IMR-90 (cell line): ENCODE measurements at regions not wholly inside any gene's neighbourhood (a gene's known extent, or its start where the extent isn't known, plus 50 kb on each side); places are given as distances from the start of the nearest gene placed in this dataset.

Experiments used
- ATAC-seq: fragments of 200-7000 bp; cut with Tn5 transposase; 2 replicates; pipeline ENCODE4 v1.9.1; 2020; ENCODE audit warnings: low read depth, mild to moderate bottlenecking, moderate library complexity
- BruUV-seq: library from RNA; stranded (reverse); fragments of 400-500 nt; replicated peaks from 2 replicates; lab custom pipeline; 2021; lab: Mats Ljungman, UMichigan
- CTCF ChIA-PET: fragments of 300-600 bp; formaldehyde crosslinking; extraction: SDS; loops from one replicate; lab custom pipeline; 2021; ENCODE audit warnings: antibody characterized with exemption; lab: Yijun Ruan, JAX
- POLR2A ChIA-PET: fragments of 300-600 bp; sonication (Branson Sonifier 250); formaldehyde crosslinking; loops from one replicate; lab custom pipeline; 2022; ENCODE audit warnings: antibody characterized with exemption; ENCODE audit not compliant: unreplicated experiment; lab: Charles Lee
- DNase-seq: peaks from one replicate; pipeline ENCODE4 v3.0.0; 2013
- H2AFZ ChIP-seq: replicated peaks from 2 replicates; pipeline ENCODE3; 2013; ENCODE audit warnings: low read length, mild to moderate bottlenecking; ENCODE audit not compliant: poor library complexity
- H2AK5ac ChIP-seq: 2 replicates; pipeline ENCODE4 v1.6.1; 2013; ENCODE audit warnings: low read depth, low read length, inconsistent platforms
- H2AK9ac ChIP-seq: replicated peaks from 2 replicates; pipeline ENCODE3; 2013; ENCODE audit warnings: mild to moderate bottlenecking, low read depth, low read length, moderate library complexity; ENCODE audit not compliant: poor library complexity
- H2BK120ac ChIP-seq: 2 replicates; pipeline ENCODE4 v1.6.1; 2013; ENCODE audit warnings: low read depth, low read length, inconsistent platforms
- H2BK15ac ChIP-seq: 3 replicates; pipeline ENCODE4 v1.6.1; 2013; ENCODE audit warnings: low read depth, low read length, inconsistent platforms
- H2BK20ac ChIP-seq: 2 replicates; pipeline ENCODE4 v1.6.1; 2013; ENCODE audit warnings: low read depth, mild to moderate bottlenecking, inconsistent platforms, low read length, moderate library complexity
- H2BK5ac ChIP-seq: 2 replicates; pipeline ENCODE4 v1.6.1; 2013; ENCODE audit warnings: mild to moderate bottlenecking, low read depth, low read length, inconsistent platforms; ENCODE audit not compliant: poor library complexity, severe bottlenecking
- H3K14ac ChIP-seq: replicated peaks from 2 replicates; pipeline ENCODE4 v1.6.1; 2013; ENCODE audit warnings: low read depth, low read length, inconsistent platforms
- H3K18ac ChIP-seq: 2 replicates; pipeline ENCODE4 v1.6.1; 2013; ENCODE audit warnings: low read depth, low read length, control low read depth
- H3K23ac ChIP-seq: 2 replicates; pipeline ENCODE4 v1.6.1; 2013; ENCODE audit warnings: low read depth, low read length, inconsistent platforms
- H3K27ac ChIP-seq: 2 replicates; pipeline ENCODE4 v1.5.1; 2013; ENCODE audit warnings: mild to moderate bottlenecking, control low read depth, low read length; ENCODE audit not compliant: insufficient read depth
- H3K27me3 ChIP-seq: 2 replicates; pipeline ENCODE4 v1.6.1; 2013; ENCODE audit warnings: low read length; ENCODE audit not compliant: control insufficient read depth, insufficient read depth
- H3K36me3 ChIP-seq: 2 replicates; pipeline ENCODE4 v1.6.1; 2013; ENCODE audit warnings: low read length, mixed read lengths; ENCODE audit not compliant: control insufficient read depth, insufficient read depth
- H3K4ac ChIP-seq: 2 replicates; pipeline ENCODE4 v1.6.1; 2013; ENCODE audit warnings: low read depth, low read length, inconsistent platforms
- H3K4me1 ChIP-seq: 2 replicates; pipeline ENCODE4 v1.6.1; 2013; ENCODE audit warnings: low read length, mixed read lengths; ENCODE audit not compliant: control insufficient read depth, insufficient read depth
- H3K4me2 ChIP-seq: 2 replicates; pipeline ENCODE4 v1.6.1; 2013; ENCODE audit warnings: low read depth, mild to moderate bottlenecking, control low read depth, low read length, moderate library complexity
- H3K4me3 ChIP-seq: 2 replicates; pipeline ENCODE4 v1.5.1; 2013; ENCODE audit warnings: low read depth, mild to moderate bottlenecking, control low read depth, low read length, moderate library complexity; ENCODE audit not compliant: insufficient read depth
- H3K56ac ChIP-seq: 2 replicates; pipeline ENCODE4 v1.6.1; 2013; ENCODE audit warnings: low read length, inconsistent platforms; ENCODE audit not compliant: insufficient read depth; ENCODE audit errors: extremely low read depth
- H3K79me1 ChIP-seq, 2 experiments: 2 replicates each; pipeline ENCODE4 v1.6.1; 2013; ENCODE audit warnings: low read length in 2 of 2, inconsistent platforms in 1 of 2, low read depth in 1 of 2
- H3K9ac ChIP-seq: 2 replicates; pipeline ENCODE4 v1.6.1; 2013; ENCODE audit warnings: low read depth, low read length, control low read depth
- H3K9me1 ChIP-seq: 2 replicates; pipeline ENCODE4 v1.6.1; 2013; ENCODE audit warnings: low read length, inconsistent platforms; ENCODE audit not compliant: insufficient read depth
- H3K9me3 ChIP-seq: 2 replicates; pipeline ENCODE4 v1.6.1; 2013; ENCODE audit warnings: low read length; ENCODE audit not compliant: control insufficient read depth, insufficient read depth
- H4K20me1 ChIP-seq: 2 replicates; pipeline ENCODE4 v1.6.1; 2013; ENCODE audit warnings: low read length, inconsistent platforms; ENCODE audit not compliant: insufficient read depth
- H4K5ac ChIP-seq: 2 replicates; pipeline ENCODE4 v1.6.1; 2013; ENCODE audit warnings: mild to moderate bottlenecking, low read depth, low read length, control low read depth
- H4K8ac ChIP-seq, 2 experiments: 2 replicates each; pipeline ENCODE4 v1.6.1; 2013; ENCODE audit warnings: low read depth in 2 of 2, low read length in 2 of 2, control low read depth in 1 of 2, inconsistent platforms in 1 of 2
- H4K91ac ChIP-seq: 2 replicates; pipeline ENCODE4 v1.6.1; 2013; ENCODE audit warnings: low read depth, low read length, inconsistent platforms; ENCODE audit not compliant: insufficient read depth
- BHLHE40 ChIP-seq: fragments of 150-350 bp; IDR thresholded peaks from 2 replicates; pipeline ENCODE4 v1.6.1; 2016; ENCODE audit warnings: mild to moderate bottlenecking, low read depth, low read length
- CEBPB ChIP-seq: IDR thresholded peaks from 2 replicates; pipeline ENCODE4 v1.6.1; 2012; ENCODE audit warnings: low read depth, low read length, improper control_type of control experiment
- CHD1 ChIP-seq: IDR thresholded peaks from 2 replicates; pipeline ENCODE4 v1.6.1; 2012; ENCODE audit warnings: low read depth, low read length, improper control_type of control experiment
- CTCF ChIP-seq: conservative IDR thresholded peaks from 2 replicates; pipeline ENCODE4 v1.5.1; 2012; ENCODE audit warnings: mild to moderate bottlenecking, low read depth, low read length, improper control_type of control experiment
- ELK1 ChIP-seq: fragments of 150-350 bp; IDR thresholded peaks from 2 replicates; pipeline ENCODE4 v1.6.1; 2016; ENCODE audit warnings: low read depth, mild to moderate bottlenecking, low read length, moderate library complexity, borderline replicate concordance
- FOS ChIP-seq: fragments of 150-350 bp; IDR thresholded peaks from 2 replicates; pipeline ENCODE4 v1.6.1; 2016; ENCODE audit warnings: low read depth, low read length
- MAFK ChIP-seq: IDR thresholded peaks from 2 replicates; pipeline ENCODE4 v1.6.1; 2012; ENCODE audit warnings: low read depth, low read length, improper control_type of control experiment
- MAZ ChIP-seq: IDR thresholded peaks from 2 replicates; pipeline ENCODE4 v1.6.1; 2012; ENCODE audit warnings: low read depth, mild to moderate bottlenecking, low read length, improper control_type of control experiment, moderate library complexity, borderline replicate concordance
- NFE2L2 ChIP-seq: fragments of 150-350 bp; IDR thresholded peaks from 2 replicates; pipeline ENCODE4 v1.6.1; 2016; ENCODE audit warnings: low read depth, mild to moderate bottlenecking, low read length
- POLR2A ChIP-seq: IDR thresholded peaks from 2 replicates; pipeline ENCODE4 v1.6.1; 2012; ENCODE audit warnings: mild to moderate bottlenecking, low read depth, low read length
- RCOR1 ChIP-seq: IDR thresholded peaks from 2 replicates; pipeline ENCODE4 v1.6.1; 2012; ENCODE audit warnings: mild to moderate bottlenecking, low read length, improper control_type of control experiment; ENCODE audit not compliant: insufficient replicate concordance
- RFX5 ChIP-seq: IDR thresholded peaks from 2 replicates; pipeline ENCODE4 v1.8.0; 2012; ENCODE audit warnings: low read depth, mild to moderate bottlenecking, low read length, moderate library complexity
- SMC3 ChIP-seq: fragments of 150-350 bp; IDR thresholded peaks from 2 replicates; pipeline ENCODE4 v1.6.1; 2016; ENCODE audit warnings: low read depth, mild to moderate bottlenecking, antibody characterized with exemption, low read length, moderate library complexity
- USF2 ChIP-seq: fragments of 150-350 bp; IDR thresholded peaks from 2 replicates; pipeline ENCODE4 v1.6.1; 2017; ENCODE audit warnings: mild to moderate bottlenecking, antibody characterized with exemption, low read length, low read depth
- WGBS, 2 experiments: methylation state at CpG; one replicate each; pipeline versions ENCODE4 v1.1.5 to v1.1.7; 2013; ENCODE audit warnings: missing lambda C conversion rate in 2 of 2; ENCODE audit not compliant: insufficient read length in 1 of 2; ENCODE audit errors: extremely low coverage in 2 of 2; 5-methylcytosine and 5-hydroxymethylcytosine counted together
- dilution Hi-C: fragments of 300-500 bp; cut with HindIII; formaldehyde crosslinking; loops from one replicate; pipeline ENCODE4 v1.14.3; 2018; ENCODE audit warnings: low sequenced_read_pairs; ENCODE audit not compliant: unreplicated experiment
- in situ Hi-C: fragments of 300-500 bp; cut with MboI; formaldehyde crosslinking; loops from 3 replicates; pipeline ENCODE4 v1.14.3; 2019; ENCODE audit warnings: low sequenced_read_pairs, inconsistent platforms, mixed read lengths
- intact Hi-C: fragments of 100-400 bp; cut with micrococcal nuclease; formaldehyde crosslinking; loops from 2 replicates; pipeline ENCODE4 v1.10.0; 2022

- dilution Hi-C loops: no loop called here
- Histone ChIP-seq H4K91ac (no peak overlapping the region), H3K56ac (no peak overlapping the region), H4K5ac (peak overlapping the region; percentile 0; the same call in 1 of the 2 replicates), H2AK9ac (no peak overlapping the region), H3K79me1 (no peaks in the 10 kb centered on the region), H4K20me1 (no peaks in the 10 kb centered on the region), H3K27me3 (no peaks in the 10 kb centered on the region), H3K4me2 (peak overlapping the region; percentile 2; the same call in 1 of the 2 replicates), H2BK5ac (peak overlapping the region; percentile 35), H3K9me1 (peaks cover 9% of the 10 kb centered on the region), H3K4me3 (no peak overlapping the region), H3K27ac (no peak overlapping the region), H3K4me1 (peaks cover 6% of the 10 kb centered on the region), H3K9ac (no peak overlapping the region), H2BK15ac (peak overlapping the region; percentile 57; the same call in 1 of the 3 replicates), H3K36me3 (no peaks in the 10 kb centered on the region), H2AFZ (peak overlapping the region; percentile 72), H4K8ac (peak overlapping the region; percentile 29 to 94; a peak in 3 of 4 replicates), H2BK20ac (peak overlapping the region; percentile 48; the same call in 1 of the 2 replicates), H2AK5ac (no peak overlapping the region), H3K4ac (peak overlapping the region; percentile 12; the same call in 1 of the 2 replicates), H3K9me3 (no peaks in the 10 kb centered on the region), H3K14ac (no peak overlapping the region), H3K18ac (no peak overlapping the region), H3K23ac (peak overlapping the region; percentile 31; the same call in 1 of the 2 replicates), H2BK120ac (peak overlapping the region; percentile 59; the same call in 1 of the 2 replicates)
- ATAC-seq (peak; percentile 64; the same call in 1 of the 2 replicates), DNase-seq (peak; percentile 47)
- BruUV-seq: no TSS peak
- TF ChIP-seq MAZ (no peak), SMC3 (no peak), NFE2L2 (no peak), POLR2A (no peak), CTCF (no peak), BHLHE40 (no peak), CHD1 (no peak), CEBPB (no peak), ELK1 (no peak), USF2 (no peak), RCOR1 (no peak), MAFK (no peak), FOS (no peak), RFX5 (no peak)
- intact Hi-C loops: no loop called here
- WGBS, 2 experiments: 34% methylated on average over 6 of the region's 9 CpGs; no CpG with 5 or more reads in 1 of the 2 experiments
- ChIA-PET CTCF (interaction anchor here (1.1 to 1.7 kb wide), 3 partner anchors 9 to 556 kb away, joined by 3 to 5 read pairs (median 4); no protein-coding TSS in a partner anchor), POLR2A (interaction anchor here (0.6 kb wide), 1 partner anchor 212 kb away, joined by 18 read pairs; no protein-coding TSS in a partner anchor)
- in situ Hi-C loops: no loop called here
Measured at GRCh38 chr1:200240656-200241055, 169.2 kb downstream of the ZNF281 start.
